H1 (cell line): ENCODE measurements at regions not wholly inside any gene's neighbourhood (a gene's known extent, or its start where the extent isn't known, plus 50 kb on each side); places are given as distances from the start of the nearest gene placed in this dataset.
"Not testable (repeated sequence)": the region's sequence is repeated elsewhere in the genome, so short reads cannot be mapped to it uniquely, and the experiment has no call there.

Source experiments
- CHD2 ChIP-seq: IDR thresholded peaks from 2 replicates; pipeline ENCODE4 v1.6.1; 2012; ENCODE audit warnings: low read length, improper control_type of control experiment
- CTCF ChIP-seq, 3 experiments: IDR thresholded peaks; 1 replicate in 2 of 3; 2 replicates in 1 of 3; pipeline versions ENCODE4 v1.5.1 to v1.6.1; 2011; ENCODE audit warnings: low read length in 3 of 3, mild to moderate bottlenecking in 3 of 3, inconsistent platforms in 2 of 3, low read depth in 1 of 3, moderate library complexity in 1 of 3; ENCODE audit not compliant: insufficient read depth in 1 of 3; ENCODE audit errors: control extremely low read depth in 1 of 3
- POLR2A ChIP-seq, 2 experiments: IDR thresholded peaks; 1 replicate in 1 of 2; 2 replicates in 1 of 2; pipeline ENCODE4 v1.6.1; 2011; ENCODE audit warnings: low read depth in 2 of 2, low read length in 2 of 2, mild to moderate bottlenecking in 2 of 2; ENCODE audit errors: control extremely low read depth in 1 of 2
- SIN3A ChIP-seq, 2 experiments: IDR thresholded peaks in 1 of 2; conservative IDR thresholded peaks in 1 of 2; 2 replicates each; pipeline ENCODE4 v1.6.1; 2011 to 2012; ENCODE audit warnings: low read length in 2 of 2, improper control_type of control experiment in 1 of 2, low read depth in 1 of 2, mild to moderate bottlenecking in 1 of 2
- SP1 ChIP-seq: IDR thresholded peaks from 2 replicates; pipeline ENCODE4 v1.6.1; 2011; ENCODE audit warnings: low read depth, low read length
- TEAD4 ChIP-seq: IDR thresholded peaks from 2 replicates; pipeline ENCODE4 v1.6.1; 2012; ENCODE audit warnings: low read depth, low read length, inconsistent platforms, mixed read lengths
- ZNF274 ChIP-seq: IDR thresholded peaks from 2 replicates; pipeline ENCODE4 v1.7.0; 2012; ENCODE audit warnings: low read length, borderline replicate concordance; ENCODE audit errors: extremely low read depth

- not testable (repeated sequence) for TF ChIP-seq POLR2A (IDR thresholded peaks at IDR 0.05; ENCODE audit: control extremely low read depth in 1 of 2, low read depth in 2 of 2, low read length in 2 of 2); CHD2; TEAD4; ZNF274; CTCF (IDR thresholded peaks at IDR 0.05; ENCODE audit: control extremely low read depth in 1 of 3, insufficient read depth in 1 of 3, low read depth in 1 of 3, low read length in 3 of 3); SIN3A (conservative IDR thresholded peaks at IDR 0.05 in 1 of 2, IDR thresholded peaks at IDR 0.05 in 1 of 2; ENCODE audit: low read depth in 1 of 2, low read length in 2 of 2); SP1
These were observed 200.9 kb upstream of the PITRM1 start for GRCh38 chr10:3373374-3374027.
